HepG2 (cell line): ENCODE measurements at regions not wholly inside any gene's neighbourhood (a gene's known extent, or its start where the extent isn't known, plus 50 kb on each side); places are given as distances from the start of the nearest gene placed in this dataset.

ENCODE experiments used
- ATAC-seq: fragments of 200-7000 bp; cut with Tn5 transposase; 3 replicates; pipeline ENCODE4 v1.9.1; 2020; ENCODE audit warnings: mild to moderate bottlenecking, moderate library complexity
- BruUV-seq: library from RNA; stranded (reverse); fragments of 400-500 nt; replicated peaks from 2 replicates; lab custom pipeline; 2021; lab: Mats Ljungman, UMichigan
- CTCF ChIA-PET: fragments of 300-600 bp; formaldehyde crosslinking; extraction: SDS; loops from one replicate; lab custom pipeline; 2021; ENCODE audit warnings: low total read pairs, inconsistent platforms, low intra/inter-chr PET ratio; lab: Yijun Ruan, JAX
- POLR2A ChIA-PET: fragments of 350-600 bp; sonication (Branson Sonifier 250); formaldehyde crosslinking; loops from one replicate; lab custom pipeline; 2020; ENCODE audit warnings: antibody characterized with exemption, inconsistent platforms; lab: Yijun Ruan, JAX
- DNase-seq: peaks from one replicate; pipeline ENCODE4 v3.0.0-alpha.2; 2015; ENCODE audit warnings: low spot score
- FAIRE-seq: peaks from 3 replicates; lab custom pipeline; 2011; peaks lifted over from hg19 to GRCh38; lab: Jason Lieb, UNC
- H2AFZ ChIP-seq: one replicate; pipeline ENCODE4 v1.6.1; 2011; ENCODE audit warnings: low read length, inconsistent platforms
- H3K27ac ChIP-seq: fragments of 300-600 bp; 3 replicates; pipeline ENCODE4 v1.8.0; 2011; ENCODE audit warnings: mixed run types, mild to moderate bottlenecking, mixed read lengths, low read length, inconsistent platforms; ENCODE audit not compliant: insufficient read depth; ENCODE audit errors: extremely low read length
- H3K27me3 ChIP-seq, 2 experiments: fragments of 200-600 bp in 1 of 2; 2 replicates in 1 of 2; 3 replicates in 1 of 2; pipeline versions ENCODE4 v1.6.0 to v1.8.0; 2011; ENCODE audit warnings: low read length in 2 of 2, mild to moderate bottlenecking in 2 of 2, moderate library complexity in 2 of 2, inconsistent platforms in 1 of 2; ENCODE audit not compliant: insufficient read depth in 2 of 2, control insufficient read depth in 1 of 2
- H3K36me3 ChIP-seq, 2 experiments: fragments of 200-600 bp in 1 of 2; replicated peaks in 1 of 2; 2 replicates in 1 of 2; 3 replicates in 1 of 2; pipeline versions ENCODE4 v1.5.1 to v1.8.0; 2011; ENCODE audit warnings: low read length in 2 of 2, inconsistent platforms in 1 of 2; ENCODE audit not compliant: insufficient read depth in 2 of 2, control insufficient read depth in 1 of 2
- H3K4me1 ChIP-seq: 2 replicates; pipeline ENCODE4 v1.5.1; 2012; ENCODE audit warnings: low read length, inconsistent platforms; ENCODE audit not compliant: insufficient read depth
- H3K4me2 ChIP-seq: 2 replicates; pipeline ENCODE4 v1.6.0; 2011; ENCODE audit warnings: low read depth, low read length, inconsistent platforms
- H3K4me3 ChIP-seq, 3 experiments: fragments of 200-600 bp in 1 of 3; sonication (generic), shearing (Covaris generic) in 1 of 3; replicated peaks in 1 of 3; 2 replicates each; pipeline ENCODE4 v1.5.1; 2011 to 2016; ENCODE audit warnings: low read length in 3 of 3, inconsistent platforms in 2 of 3, low read depth in 2 of 3, mild to moderate bottlenecking in 2 of 3, control low read depth in 1 of 3, mixed read lengths in 1 of 3; ENCODE audit not compliant: insufficient read depth in 1 of 3
- H3K79me2 ChIP-seq: one replicate; pipeline ENCODE4 v1.6.1; 2011; ENCODE audit warnings: low read length, inconsistent platforms; ENCODE audit not compliant: insufficient read depth
- H3K9ac ChIP-seq: 2 replicates; pipeline ENCODE4 v1.6.0; 2011; ENCODE audit warnings: mild to moderate bottlenecking, low read depth, low read length, inconsistent platforms; ENCODE audit not compliant: insufficient read depth
- H3K9me3 ChIP-seq: 2 replicates; pipeline ENCODE4 v1.5.1; 2012; ENCODE audit warnings: mild to moderate bottlenecking, low read length
- H4K20me1 ChIP-seq: 2 replicates; pipeline ENCODE4 v1.6.0; 2011; ENCODE audit warnings: inconsistent platforms, mild to moderate bottlenecking, low read length, moderate library complexity; ENCODE audit not compliant: insufficient read depth
- ATF7 ChIP-seq, 2 experiments: fragments of 450-650 bp in 1 of 2; sonication (generic) in 1 of 2; formaldehyde crosslinking in 1 of 2; IDR thresholded peaks; 2 replicates each; pipeline versions ENCODE4 v1.4.0 to v1.6.1; 2016 to 2020; ENCODE audit warnings: antibody characterized with exemption in 1 of 2, mild to moderate bottlenecking in 1 of 2, missing genetic modification reagents in 1 of 2
- ATRX ChIP-seq: sonication (generic); formaldehyde crosslinking; IDR thresholded peaks from 2 replicates; pipeline ENCODE4 v1.4.0; 2020; ENCODE audit warnings: missing genetic modification reagents, borderline replicate concordance
- CEBPB ChIP-seq: IDR thresholded peaks from 2 replicates; pipeline ENCODE4 v1.6.1; 2011; ENCODE audit warnings: low read depth, low read length, improper control_type of control experiment, borderline replicate concordance
- CREB1 ChIP-seq, 2 experiments: fragments of 450-650 bp in 1 of 2; IDR thresholded peaks; 2 replicates each; pipeline ENCODE4 v1.6.1; 2016 to 2017; ENCODE audit warnings: control low read depth in 1 of 2, mild to moderate bottlenecking in 1 of 2, missing compliant biosample characterization in 1 of 2, missing genetic modification characterization in 1 of 2
- HNF4G ChIP-seq, 2 experiments: sonication (generic) in 1 of 2; formaldehyde crosslinking in 1 of 2; IDR thresholded peaks; 2 replicates each; pipeline versions ENCODE4 v1.4.0 to v1.6.1; 2011 to 2020; ENCODE audit warnings: borderline replicate concordance in 2 of 2, low read depth in 2 of 2, mild to moderate bottlenecking in 2 of 2, low read length in 1 of 2, missing genetic modification reagents in 1 of 2, moderate library complexity in 1 of 2
- NFE2L1 ChIP-seq: sonication (generic); formaldehyde crosslinking; IDR thresholded peaks from 2 replicates; pipeline ENCODE4 v1.4.0; 2020; ENCODE audit warnings: missing genetic modification reagents, mild to moderate bottlenecking, borderline replicate concordance
- RARG ChIP-seq: sonication (generic); formaldehyde crosslinking; IDR thresholded peaks from 2 replicates; pipeline ENCODE4 v1.4.0; 2020; ENCODE audit warnings: low read depth, mild to moderate bottlenecking, missing genetic modification reagents
- RELA ChIP-seq: sonication (generic); formaldehyde crosslinking; IDR thresholded peaks from 2 replicates; pipeline ENCODE4 v1.4.0; 2020; ENCODE audit warnings: missing genetic modification reagents
- ZEB1 ChIP-seq: IDR thresholded peaks from 2 replicates; pipeline ENCODE4 v1.6.1; 2012; ENCODE audit warnings: mild to moderate bottlenecking, low read depth, inconsistent platforms; ENCODE audit not compliant: insufficient replicate concordance
- ZNF253 ChIP-seq: sonication (generic); formaldehyde crosslinking; IDR thresholded peaks from 2 replicates; pipeline ENCODE4 v1.8.0; 2022; ENCODE audit warnings: mild to moderate bottlenecking, missing genetic modification reagents, borderline replicate concordance
- ZNF451 ChIP-seq: sonication (generic); formaldehyde crosslinking; IDR thresholded peaks from 2 replicates; pipeline ENCODE4 v1.5.0; 2020; ENCODE audit warnings: mild to moderate bottlenecking, missing genetic modification reagents
- WGBS: methylation state at CpG from one replicate; pipeline ENCODE4 v1.1.6; 2017; ENCODE audit warnings: low lambda C conversion rate; 5-methylcytosine and 5-hydroxymethylcytosine counted together
- in situ Hi-C: cut with HindIII; loops from 2 replicates; pipeline ENCODE4 v1.10.0; 2017; ENCODE audit warnings: low pct_unique_long_range_greater_than_20kb; ENCODE audit not compliant: extremely low pct_ligation_motif_present
- intact Hi-C: fragments of 100-400 bp; cut with micrococcal nuclease; formaldehyde crosslinking; loops from one replicate; pipeline ENCODE4 v1.10.0; 2022; ENCODE audit not compliant: unreplicated experiment
- TF ChIP-seq, protein P1 (sequence below): sonication (generic); formaldehyde crosslinking; IDR thresholded peaks from 2 replicates; pipeline ENCODE4 v1.4.0; 2020; ENCODE audit warnings: mild to moderate bottlenecking, missing genetic modification reagents

DNA sequence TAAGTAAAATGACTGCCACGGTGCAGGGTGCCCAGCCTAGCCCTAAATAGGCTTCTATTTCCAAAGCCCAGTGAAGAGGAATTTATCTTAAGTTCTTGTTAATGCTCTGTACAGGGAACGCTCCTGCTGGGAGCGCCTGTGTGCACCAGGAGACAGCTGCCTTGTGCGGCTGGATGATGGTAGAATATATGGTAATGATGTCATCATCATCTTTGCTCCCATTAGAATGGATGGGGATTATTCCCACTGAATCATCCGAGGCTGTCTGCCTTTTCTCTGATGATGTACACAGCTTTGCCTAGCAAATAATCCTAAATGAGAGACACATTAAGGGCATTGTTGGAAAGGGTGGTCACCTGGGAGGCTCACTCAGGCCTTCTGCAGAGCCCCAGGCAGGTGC, 928.1 kb downstream of the CCSER2 start:
- Histone ChIP-seq H3K4me1 (no peaks in the 10 kb centered on the region), H2AFZ (no peak overlapping the region), H3K27me3 (no peaks in the 10 kb centered on the region), H3K36me3 (no peaks in the 10 kb centered on the region), H4K20me1 (no peaks in the 10 kb centered on the region)
- no peak for DNase-seq
- in situ Hi-C loops = no loop called here
- CTCF ChIA-PET = no interaction called here
- TF ChIP-seq RELA (no peak), CREB1 (IDR thresholded peaks at IDR 0.05) (peak; percentile 35; the same call in 1 of the 2 replicates), CREB1 (CRISPR knock-in tag; IDR thresholded peaks at IDR 0.05) (no peak), ATRX (CRISPR knock-in tag) (no peak), HNF4G (IDR thresholded peaks at IDR 0.05; ENCODE audit: borderline replicate concordance, low read depth, low read length) (no peak), HNF4G (CRISPR knock-in tag; IDR thresholded peaks at IDR 0.05; ENCODE audit: borderline replicate concordance, low read depth) (no peak), ATF7 (IDR thresholded peaks at IDR 0.05) (peak; percentile 81), ATF7 (CRISPR knock-in tag; IDR thresholded peaks at IDR 0.05) (no peak)
- TF ChIP-seq, all 625 proteins: peak for 2
- Histone ChIP-seq H3K4me3 (no peak overlapping the region), H3K79me2 (no peaks in the 10 kb centered on the region), H3K9me3 (no peaks in the 10 kb centered on the region), H3K4me2 (no peak overlapping the region), H3K27ac (no peak overlapping the region), H3K9ac (no peak overlapping the region)
- ATAC-seq = no peak
- no peak for FAIRE-seq
- intact Hi-C loops = no loop called here
- 6% methylated on average over 5 of the region's 5 CpGs for WGBS
- BruUV-seq = no TSS peak
- POLR2A ChIA-PET = no interaction called here

DNA sequence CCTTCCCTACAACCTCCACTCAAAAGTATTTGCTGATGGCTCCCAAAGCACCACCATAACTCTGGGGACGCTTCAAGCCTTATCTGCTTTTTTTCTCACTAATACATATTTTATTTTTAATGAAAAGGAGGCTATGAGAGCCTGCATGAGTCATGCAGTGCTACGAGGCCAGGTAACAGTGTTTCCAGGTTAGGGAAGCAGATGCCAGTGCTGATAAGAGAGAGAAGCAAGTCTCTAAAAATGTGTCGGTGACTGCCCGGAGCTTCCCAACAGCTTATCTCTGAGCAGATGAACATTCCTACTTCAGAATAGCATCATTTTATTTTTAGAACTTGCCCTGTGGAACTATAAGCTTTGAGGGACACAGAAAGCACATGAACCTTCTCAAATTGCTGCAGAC, 931.5 kb downstream of the CCSER2 start:
- Histone ChIP-seq H3K4me2 (no peak overlapping the region), H3K27ac (no peak overlapping the region)
- in situ Hi-C loops (no loop called here), intact Hi-C loops (no loop called here)
- TF ChIP-seq CEBPB (no peak), ZNF253 (CRISPR knock-in tag) (no peak), NFE2L1 (no peak), ZEB1 (no peak), RARG (CRISPR knock-in tag) (no peak), ZNF451 (CRISPR knock-in tag) (no peak)
- TF ChIP-seq, protein P1, sequence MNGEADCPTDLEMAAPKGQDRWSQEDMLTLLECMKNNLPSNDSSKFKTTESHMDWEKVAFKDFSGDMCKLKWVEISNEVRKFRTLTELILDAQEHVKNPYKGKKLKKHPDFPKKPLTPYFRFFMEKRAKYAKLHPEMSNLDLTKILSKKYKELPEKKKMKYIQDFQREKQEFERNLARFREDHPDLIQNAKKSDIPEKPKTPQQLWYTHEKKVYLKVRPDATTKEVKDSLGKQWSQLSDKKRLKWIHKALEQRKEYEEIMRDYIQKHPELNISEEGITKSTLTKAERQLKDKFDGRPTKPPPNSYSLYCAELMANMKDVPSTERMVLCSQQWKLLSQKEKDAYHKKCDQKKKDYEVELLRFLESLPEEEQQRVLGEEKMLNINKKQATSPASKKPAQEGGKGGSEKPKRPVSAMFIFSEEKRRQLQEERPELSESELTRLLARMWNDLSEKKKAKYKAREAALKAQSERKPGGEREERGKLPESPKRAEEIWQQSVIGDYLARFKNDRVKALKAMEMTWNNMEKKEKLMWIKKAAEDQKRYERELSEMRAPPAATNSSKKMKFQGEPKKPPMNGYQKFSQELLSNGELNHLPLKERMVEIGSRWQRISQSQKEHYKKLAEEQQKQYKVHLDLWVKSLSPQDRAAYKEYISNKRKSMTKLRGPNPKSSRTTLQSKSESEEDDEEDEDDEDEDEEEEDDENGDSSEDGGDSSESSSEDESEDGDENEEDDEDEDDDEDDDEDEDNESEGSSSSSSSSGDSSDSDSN = no peak
- TF ChIP-seq, all 625 proteins: peak for 0
- POLR2A ChIA-PET = no interaction called here
- Histone ChIP-seq H3K27me3 (no peaks in the 10 kb centered on the region), H2AFZ (no peak overlapping the region), H3K36me3 (no peaks in the 10 kb centered on the region), H3K79me2 (no peaks in the 10 kb centered on the region), H4K20me1 (no peaks in the 10 kb centered on the region), H3K4me3 (no peak overlapping the region), H3K4me1 (no peaks in the 10 kb centered on the region), H3K9ac (no peak overlapping the region), H3K9me3 (no peaks in the 10 kb centered on the region)
- CTCF ChIA-PET = no interaction called here
- under 1% methylated on average over 4 of the region's 4 CpGs for WGBS
- no peak for DNase-seq
- ATAC-seq = no peak
- no TSS peak for BruUV-seq
- no peak for FAIRE-seq
